ENCODE measurements at regions not wholly inside any gene's neighbourhood (a gene's known extent, or its start where the extent isn't known, plus 50 kb on each side); places are given as distances from the start of the nearest gene placed in this dataset.
"Not testable (repeated sequence)": the region's sequence is repeated elsewhere in the genome, so short reads cannot be mapped to it uniquely, and the experiment has no call there.

GRCh38 chr17:14737984-14738651, 437.2 kb downstream of the HS3ST3B1 start:
- H3K27me3 ChIP-seq (ENCODE audit: control insufficient read depth in 1 of 2, insufficient read depth in 2 of 2, low read length in 2 of 2), result no peaks in the 10 kb centered on the region
- H3K4me1 ChIP-seq (ENCODE audit: control insufficient read depth in 1 of 2, insufficient read depth in 2 of 2, low read length in 2 of 2), result no peaks in the 10 kb centered on the region
- no peak overlapping the region for H3K9ac ChIP-seq (ENCODE audit: low read depth in 1 of 2, low read length in 2 of 2)
- H3K4me3 ChIP-seq (ENCODE audit: low read depth in 1 of 2, low read length in 2 of 2), result no peak overlapping the region
- no peak overlapping the region for H3K27ac ChIP-seq (ENCODE audit: low read depth, low read length)
- H3K36me3 ChIP-seq (ENCODE audit: control insufficient read depth in 1 of 2, insufficient read depth in 2 of 2, low read length in 2 of 2), result no peaks in the 10 kb centered on the region
- H3K9me3 ChIP-seq (ENCODE audit: control insufficient read depth in 1 of 2, low read length in 2 of 2), result no peaks in the 10 kb centered on the region

- no peak overlapping the region for H3K4me3 ChIP-seq (ENCODE audit: low read depth in 1 of 2, low read length in 2 of 2)
- no peak overlapping the region for H3K9ac ChIP-seq (ENCODE audit: low read depth in 1 of 2, low read length in 2 of 2)
- H3K27me3 ChIP-seq (ENCODE audit: control insufficient read depth in 1 of 2, insufficient read depth in 2 of 2, low read length in 2 of 2), result no peaks in the 10 kb centered on the region
- no peaks in the 10 kb centered on the region for H3K4me1 ChIP-seq (ENCODE audit: control insufficient read depth in 1 of 2, insufficient read depth in 2 of 2, low read length in 2 of 2)
- H3K27ac ChIP-seq (ENCODE audit: low read depth, low read length), result no peak overlapping the region
- H3K36me3 ChIP-seq (ENCODE audit: control insufficient read depth in 1 of 2, insufficient read depth in 2 of 2, low read length in 2 of 2), result no peaks in the 10 kb centered on the region
- H3K9me3 ChIP-seq (ENCODE audit: control insufficient read depth in 1 of 2, low read length in 2 of 2), result no peaks in the 10 kb centered on the region
Observed at GRCh38 chr17:14736631-14737030, 435.8 kb downstream of the HS3ST3B1 start.

GRCh38 chr17:14733376-14733775, 432.5 kb downstream of the HS3ST3B1 start:
- peaks cover 2 to 8% of the 10 kb centered on the region in 2 donors for H3K9me3 ChIP-seq (ENCODE audit: control insufficient read depth in 1 of 2, low read length in 2 of 2)
- H3K9ac ChIP-seq (ENCODE audit: low read depth in 1 of 2, low read length in 2 of 2), result no peak overlapping the region
- H3K4me3 ChIP-seq (ENCODE audit: low read depth in 1 of 2, low read length in 2 of 2), result no peak overlapping the region
- H3K27ac ChIP-seq (ENCODE audit: low read depth, low read length), result no peak overlapping the region
- H3K27me3 ChIP-seq (ENCODE audit: control insufficient read depth in 1 of 2, insufficient read depth in 2 of 2, low read length in 2 of 2), result no peaks in the 10 kb centered on the region
- no peaks in the 10 kb centered on the region for H3K4me1 ChIP-seq (ENCODE audit: control insufficient read depth in 1 of 2, insufficient read depth in 2 of 2, low read length in 2 of 2)
- H3K36me3 ChIP-seq (ENCODE audit: control insufficient read depth in 1 of 2, insufficient read depth in 2 of 2, low read length in 2 of 2), result no peaks in the 10 kb centered on the region

DNA sequence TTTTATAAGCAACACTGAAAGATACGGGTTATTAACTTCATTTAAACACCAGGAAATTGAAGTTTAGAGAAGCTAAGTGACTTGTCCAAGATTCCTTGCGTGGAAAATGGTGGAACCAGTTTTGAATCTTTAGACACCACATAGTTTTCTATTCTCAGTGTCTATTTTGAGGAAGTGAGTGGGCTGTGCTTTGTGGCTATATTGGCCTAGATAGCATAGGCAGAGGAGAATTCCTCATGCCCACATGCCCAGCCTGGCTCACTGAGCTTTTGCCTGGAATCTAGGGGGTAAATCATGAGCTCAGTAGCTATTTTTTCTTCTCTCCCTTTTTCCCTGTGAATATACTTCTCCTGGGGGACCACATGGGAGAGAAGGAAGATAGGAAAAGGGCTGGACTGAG, 431.3 kb downstream of the HS3ST3B1 start:
- peaks cover 2 to 8% of the 10 kb centered on the region in 2 donors for H3K9me3 ChIP-seq (ENCODE audit: control insufficient read depth in 1 of 2, low read length in 2 of 2)

GRCh38 chr17:14731591-14731990, 430.7 kb downstream of the HS3ST3B1 start:
- Histone ChIP-seq H3K27me3 (ENCODE audit: control insufficient read depth in 1 of 2, insufficient read depth in 2 of 2, low read length in 2 of 2) (no peaks in the 10 kb centered on the region), H3K9me3 (ENCODE audit: control insufficient read depth in 1 of 2, low read length in 2 of 2) (peaks cover 2 to 8% of the 10 kb centered on the region in 2 donors), H3K4me1 (ENCODE audit: control insufficient read depth in 1 of 2, insufficient read depth in 2 of 2, low read length in 2 of 2) (no peaks in the 10 kb centered on the region), H3K9ac (ENCODE audit: low read depth in 1 of 2, low read length in 2 of 2) (no peak overlapping the region), H3K4me3 (ENCODE audit: low read depth in 1 of 2, low read length in 2 of 2) (no peak overlapping the region), H3K36me3 (ENCODE audit: control insufficient read depth in 1 of 2, insufficient read depth in 2 of 2, low read length in 2 of 2) (no peaks in the 10 kb centered on the region), H3K27ac (ENCODE audit: low read depth, low read length) (no peak overlapping the region)

More for the DNA sequence above, 431.3 kb downstream of the HS3ST3B1 start:
- H3K36me3 ChIP-seq (ENCODE audit: control insufficient read depth in 1 of 2, insufficient read depth in 2 of 2, low read length in 2 of 2), result no peaks in the 10 kb centered on the region
- H3K4me1 ChIP-seq (ENCODE audit: control insufficient read depth in 1 of 2, insufficient read depth in 2 of 2, low read length in 2 of 2), result no peaks in the 10 kb centered on the region
- H3K27me3 ChIP-seq (ENCODE audit: control insufficient read depth in 1 of 2, insufficient read depth in 2 of 2, low read length in 2 of 2), result no peaks in the 10 kb centered on the region
- no peak overlapping the region for H3K9ac ChIP-seq (ENCODE audit: low read depth in 1 of 2, low read length in 2 of 2)
- no peak overlapping the region for H3K27ac ChIP-seq (ENCODE audit: low read depth, low read length)
- no peak overlapping the region for H3K4me3 ChIP-seq (ENCODE audit: low read depth in 1 of 2, low read length in 2 of 2)

DNA sequence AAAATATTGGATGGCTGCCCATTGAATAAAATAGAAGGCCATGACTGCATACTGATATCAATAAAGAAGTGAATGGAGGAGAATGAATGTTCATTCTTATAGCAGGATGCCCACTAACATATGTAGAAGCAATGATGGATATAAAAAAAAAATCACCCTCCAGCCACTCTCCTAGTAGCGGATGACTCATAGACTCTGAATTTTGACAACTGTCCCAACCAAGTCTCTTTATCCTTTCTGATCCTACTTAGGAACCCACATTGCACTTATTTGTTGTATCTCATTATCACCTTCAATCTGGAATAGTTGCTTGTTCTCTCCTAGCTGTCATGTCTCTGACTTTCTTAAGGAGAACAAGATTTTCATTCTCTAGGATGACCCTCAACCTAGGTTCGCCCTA, 429.9 kb downstream of the HS3ST3B1 start:
- H3K9ac ChIP-seq (ENCODE audit: low read depth in 1 of 2, low read length in 2 of 2), result no peak overlapping the region
- H3K27me3 ChIP-seq (ENCODE audit: control insufficient read depth in 1 of 2, insufficient read depth in 2 of 2, low read length in 2 of 2), result no peaks in the 10 kb centered on the region
- no peaks in the 10 kb centered on the region for H3K4me1 ChIP-seq (ENCODE audit: control insufficient read depth in 1 of 2, insufficient read depth in 2 of 2, low read length in 2 of 2)
- no peaks in the 10 kb centered on the region for H3K36me3 ChIP-seq (ENCODE audit: control insufficient read depth in 1 of 2, insufficient read depth in 2 of 2, low read length in 2 of 2)
- H3K9me3 ChIP-seq (ENCODE audit: control insufficient read depth in 1 of 2, low read length in 2 of 2), result peaks cover 2 to 8% of the 10 kb centered on the region in 2 donors
- H3K4me3 ChIP-seq (ENCODE audit: low read depth in 1 of 2, low read length in 2 of 2), result no peak overlapping the region
- no peak overlapping the region for H3K27ac ChIP-seq (ENCODE audit: low read depth, low read length)

GRCh38 chr17:14725729-14726128, 424.8 kb downstream of the HS3ST3B1 start:
- H3K36me3 ChIP-seq (ENCODE audit: control insufficient read depth in 1 of 2, insufficient read depth in 2 of 2, low read length in 2 of 2), result no peaks in the 10 kb centered on the region
- no peaks in the 10 kb centered on the region for H3K27me3 ChIP-seq (ENCODE audit: control insufficient read depth in 1 of 2, insufficient read depth in 2 of 2, low read length in 2 of 2)
- H3K9ac ChIP-seq (ENCODE audit: low read depth in 1 of 2, low read length in 2 of 2), result no peak overlapping the region
- no peaks in the 10 kb centered on the region for H3K4me1 ChIP-seq (ENCODE audit: control insufficient read depth in 1 of 2, insufficient read depth in 2 of 2, low read length in 2 of 2)
- peaks cover 0 to 6% of the 10 kb centered on the region in 2 donors for H3K9me3 ChIP-seq (ENCODE audit: control insufficient read depth in 1 of 2, low read length in 2 of 2)
- no peak overlapping the region for H3K4me3 ChIP-seq (ENCODE audit: low read depth in 1 of 2, low read length in 2 of 2)
- H3K27ac ChIP-seq (ENCODE audit: low read depth, low read length), result no peak overlapping the region

- Histone ChIP-seq H3K27me3 (ENCODE audit: control insufficient read depth in 1 of 2, insufficient read depth in 2 of 2, low read length in 2 of 2) (no peaks in the 10 kb centered on the region), H3K27ac (ENCODE audit: low read depth, low read length) (no peak overlapping the region), H3K4me3 (ENCODE audit: low read depth in 1 of 2, low read length in 2 of 2) (no peak overlapping the region)
Observed at GRCh38 chr17:14724770-14725169, 423.9 kb downstream of the HS3ST3B1 start.

DNA sequence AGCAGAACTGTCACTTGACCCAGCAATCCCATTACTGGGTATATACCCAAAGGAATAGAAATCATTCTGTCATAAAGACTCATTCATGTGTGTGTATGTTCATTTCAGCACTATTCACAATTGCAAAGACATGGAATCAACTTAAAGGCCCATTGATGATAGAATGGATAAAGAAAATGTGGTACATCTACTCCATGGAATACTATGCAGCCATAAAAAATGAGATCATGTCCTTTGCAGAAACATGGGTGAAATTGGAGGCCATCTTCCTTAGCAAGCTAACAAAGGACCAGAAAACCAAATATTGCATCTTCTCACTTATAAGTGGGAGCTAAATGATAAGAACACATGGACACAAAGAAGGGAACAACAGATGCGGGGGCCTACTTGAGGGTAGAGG, 422.5 kb downstream of the HS3ST3B1 start:
- not testable (repeated sequence) for H3K36me3 ChIP-seq (ENCODE audit: control insufficient read depth in 1 of 2, insufficient read depth in 2 of 2, low read length in 2 of 2); H3K4me1 ChIP-seq (ENCODE audit: control insufficient read depth in 1 of 2, insufficient read depth in 2 of 2, low read length in 2 of 2); H3K4me3 ChIP-seq (ENCODE audit: low read depth in 1 of 2, low read length in 2 of 2); H3K9ac ChIP-seq (ENCODE audit: low read depth in 1 of 2, low read length in 2 of 2); H3K27me3 ChIP-seq (ENCODE audit: control insufficient read depth in 1 of 2, insufficient read depth in 2 of 2, low read length in 2 of 2); H3K27ac ChIP-seq (ENCODE audit: low read depth, low read length)
- peaks cover 0 to 13% of the 10 kb centered on the region in 2 donors for H3K9me3 ChIP-seq (ENCODE audit: control insufficient read depth in 1 of 2, low read length in 2 of 2)

More at GRCh38 chr17:14724770-14725169, 423.9 kb downstream of the HS3ST3B1 start:
- no peak overlapping the region for H3K9ac ChIP-seq (ENCODE audit: low read depth in 1 of 2, low read length in 2 of 2)
- H3K4me1 ChIP-seq (ENCODE audit: control insufficient read depth in 1 of 2, insufficient read depth in 2 of 2, low read length in 2 of 2), result no peaks in the 10 kb centered on the region
- no peaks in the 10 kb centered on the region for H3K36me3 ChIP-seq (ENCODE audit: control insufficient read depth in 1 of 2, insufficient read depth in 2 of 2, low read length in 2 of 2)
- H3K9me3 ChIP-seq (ENCODE audit: control insufficient read depth in 1 of 2, low read length in 2 of 2), result peaks cover 0 to 12% of the 10 kb centered on the region in 2 donors

DNA sequence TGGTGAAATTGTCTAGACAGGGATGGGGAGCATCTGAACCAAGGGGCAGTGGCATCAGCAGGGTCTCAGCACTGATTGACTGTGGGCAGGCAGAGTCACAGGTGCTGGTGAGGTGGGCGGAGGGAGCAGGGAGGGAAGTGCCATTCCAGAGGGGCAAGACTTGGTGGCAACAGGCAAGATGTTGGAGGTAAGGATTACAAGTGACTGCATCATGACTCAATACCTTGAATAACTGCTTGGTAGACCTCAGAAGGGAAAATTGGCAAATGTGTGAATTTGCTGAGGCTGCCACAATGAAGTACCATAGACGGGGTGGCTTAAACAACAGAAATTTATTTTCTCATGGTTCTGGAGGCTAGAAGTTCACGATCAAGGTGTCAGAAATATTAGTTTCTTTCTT, 419.1 kb downstream of the HS3ST3B1 start:
- H3K27ac ChIP-seq (ENCODE audit: low read depth, low read length), result no peak overlapping the region
- no peaks in the 10 kb centered on the region for H3K4me1 ChIP-seq (ENCODE audit: control insufficient read depth in 1 of 2, insufficient read depth in 2 of 2, low read length in 2 of 2)
- H3K27me3 ChIP-seq (ENCODE audit: control insufficient read depth in 1 of 2, insufficient read depth in 2 of 2, low read length in 2 of 2), result no peaks in the 10 kb centered on the region
- H3K9ac ChIP-seq (ENCODE audit: low read depth in 1 of 2, low read length in 2 of 2), result no peak overlapping the region
- H3K9me3 ChIP-seq (ENCODE audit: control insufficient read depth in 1 of 2, low read length in 2 of 2), result peaks cover 0 to 13% of the 10 kb centered on the region in 2 donors
- H3K4me3 ChIP-seq (ENCODE audit: low read depth in 1 of 2, low read length in 2 of 2), result no peak overlapping the region
- no peaks in the 10 kb centered on the region for H3K36me3 ChIP-seq (ENCODE audit: control insufficient read depth in 1 of 2, insufficient read depth in 2 of 2, low read length in 2 of 2)
